ENCODE measurements at regions not wholly inside any gene's neighbourhood (a gene's known extent, or its start where the extent isn't known, plus 50 kb on each side); places are given as distances from the start of the nearest gene placed in this dataset.

DNA sequence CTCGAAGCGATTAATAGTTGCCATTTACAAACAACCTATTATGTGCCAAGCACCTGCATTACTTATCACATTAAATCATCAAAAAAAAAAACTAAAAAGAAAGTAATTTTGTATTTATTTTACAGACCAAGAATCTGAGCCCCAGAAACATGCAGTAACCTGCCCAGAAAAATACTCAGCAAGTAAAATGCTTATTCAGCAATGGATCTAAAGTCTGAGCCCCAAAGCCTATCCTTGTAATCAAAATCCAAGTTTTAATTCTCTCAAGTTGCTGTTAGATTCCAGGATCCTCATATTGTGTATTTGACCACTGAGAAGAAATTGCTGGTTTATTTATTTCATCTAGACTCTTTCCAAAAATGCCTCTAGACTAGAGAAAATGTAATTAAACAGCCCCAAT lies 783.3 kb upstream of the API5 start:
- Mint-ChIP-seq H3K36me3 (ENCODE audit: low read depth, unreplicated experiment) (no peaks in the 10 kb centered on the region), H3K9me3 (ENCODE audit: unreplicated experiment) (no peaks in the 10 kb centered on the region), H3K4me1 (ENCODE audit: unreplicated experiment) (no peaks in the 10 kb centered on the region), H3K27ac (ENCODE audit: unreplicated experiment) (no peak overlapping the region), H3K27me3 (ENCODE audit: unreplicated experiment) (peaks cover 2% of the 10 kb centered on the region), H3K4me3 (ENCODE audit: unreplicated experiment) (no peak overlapping the region)
- TF ChIP-seq, protein P1, sequence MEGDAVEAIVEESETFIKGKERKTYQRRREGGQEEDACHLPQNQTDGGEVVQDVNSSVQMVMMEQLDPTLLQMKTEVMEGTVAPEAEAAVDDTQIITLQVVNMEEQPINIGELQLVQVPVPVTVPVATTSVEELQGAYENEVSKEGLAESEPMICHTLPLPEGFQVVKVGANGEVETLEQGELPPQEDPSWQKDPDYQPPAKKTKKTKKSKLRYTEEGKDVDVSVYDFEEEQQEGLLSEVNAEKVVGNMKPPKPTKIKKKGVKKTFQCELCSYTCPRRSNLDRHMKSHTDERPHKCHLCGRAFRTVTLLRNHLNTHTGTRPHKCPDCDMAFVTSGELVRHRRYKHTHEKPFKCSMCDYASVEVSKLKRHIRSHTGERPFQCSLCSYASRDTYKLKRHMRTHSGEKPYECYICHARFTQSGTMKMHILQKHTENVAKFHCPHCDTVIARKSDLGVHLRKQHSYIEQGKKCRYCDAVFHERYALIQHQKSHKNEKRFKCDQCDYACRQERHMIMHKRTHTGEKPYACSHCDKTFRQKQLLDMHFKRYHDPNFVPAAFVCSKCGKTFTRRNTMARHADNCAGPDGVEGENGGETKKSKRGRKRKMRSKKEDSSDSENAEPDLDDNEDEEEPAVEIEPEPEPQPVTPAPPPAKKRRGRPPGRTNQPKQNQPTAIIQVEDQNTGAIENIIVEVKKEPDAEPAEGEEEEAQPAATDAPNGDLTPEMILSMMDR (IDR thresholded peaks at IDR 0.05; ENCODE audit: unreplicated experiment): no peak
- DNase-seq (ENCODE audit: low spot score): no peak

DNA sequence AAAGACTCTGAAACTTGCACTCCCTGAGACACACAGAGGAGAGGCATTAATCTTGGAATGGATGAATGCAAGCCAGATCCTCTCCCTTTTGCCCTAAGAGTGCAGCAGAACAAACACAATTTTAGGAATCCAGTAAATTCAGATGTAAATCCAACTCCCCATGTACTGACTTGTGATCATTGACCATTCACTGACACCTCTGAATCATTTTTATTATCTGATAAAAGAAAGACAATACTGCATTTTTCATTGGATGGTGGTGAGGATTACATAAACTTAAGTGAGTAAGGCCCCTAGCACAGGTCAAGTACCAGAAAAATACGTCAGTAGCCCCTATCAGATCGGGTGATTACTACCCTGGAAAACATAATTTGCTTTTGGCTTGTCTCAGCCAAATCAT lies 782.9 kb upstream of the API5 start:
- H3K27me3 Mint-ChIP-seq (ENCODE audit: unreplicated experiment): peaks cover 2% of the 10 kb centered on the region
- no peak for DNase-seq (ENCODE audit: low spot score)
- no peak overlapping the region for H3K4me3 Mint-ChIP-seq (ENCODE audit: unreplicated experiment)
- H3K9me3 Mint-ChIP-seq (ENCODE audit: unreplicated experiment): no peaks in the 10 kb centered on the region
- H3K36me3 Mint-ChIP-seq (ENCODE audit: low read depth, unreplicated experiment): no peaks in the 10 kb centered on the region
- TF ChIP-seq, protein P1 (IDR thresholded peaks at IDR 0.05; ENCODE audit: unreplicated experiment): no peak
- no peak overlapping the region for H3K27ac Mint-ChIP-seq (ENCODE audit: unreplicated experiment)
- no peaks in the 10 kb centered on the region for H3K4me1 Mint-ChIP-seq (ENCODE audit: unreplicated experiment)

DNA sequence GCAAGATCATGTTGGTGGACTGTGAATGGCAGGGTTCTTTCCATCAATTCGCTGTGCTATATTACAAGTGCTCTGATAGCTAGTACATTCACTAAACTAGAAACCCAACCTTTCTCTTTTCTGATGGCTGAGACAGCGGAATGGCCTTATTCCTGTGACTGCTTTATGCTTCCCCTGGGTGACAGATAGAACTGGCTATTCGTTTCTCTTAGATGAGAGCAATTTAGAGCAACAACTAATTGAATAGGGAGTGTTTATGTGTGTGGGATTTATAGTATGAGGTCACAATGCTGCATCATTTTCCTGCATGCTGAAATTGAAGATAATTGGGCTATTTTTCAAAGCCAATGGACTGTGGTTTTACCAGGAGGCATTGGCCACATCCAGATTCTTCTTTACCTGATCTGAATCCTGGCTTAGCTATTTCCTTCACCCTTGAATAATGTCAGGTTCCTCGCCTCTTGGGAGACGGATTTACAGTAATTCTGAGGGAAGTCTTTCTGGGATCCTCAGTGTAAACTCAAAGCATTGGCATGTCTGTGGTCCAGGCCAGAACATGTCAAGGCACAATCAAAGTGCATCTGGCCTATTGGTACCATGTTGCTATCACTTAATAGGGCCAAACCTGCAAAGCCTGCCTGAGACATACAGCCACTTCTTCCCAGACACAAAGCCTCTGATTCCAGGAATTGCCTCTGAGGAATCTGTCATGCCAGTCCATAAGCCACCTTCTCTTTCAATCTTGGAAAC lies 775.0 kb upstream of the API5 start:
- peaks cover 2% of the 10 kb centered on the region for H3K27me3 Mint-ChIP-seq (ENCODE audit: unreplicated experiment)
- H3K27ac Mint-ChIP-seq (ENCODE audit: unreplicated experiment): no peak overlapping the region
- no peak overlapping the region for H3K4me3 Mint-ChIP-seq (ENCODE audit: unreplicated experiment)
- H3K4me1 Mint-ChIP-seq (ENCODE audit: unreplicated experiment): no peaks in the 10 kb centered on the region
- no peaks in the 10 kb centered on the region for H3K36me3 Mint-ChIP-seq (ENCODE audit: low read depth, unreplicated experiment)
- TF ChIP-seq, protein P1 (IDR thresholded peaks at IDR 0.05; ENCODE audit: unreplicated experiment): no peak
- no peak for DNase-seq (ENCODE audit: low spot score)
- H3K9me3 Mint-ChIP-seq (ENCODE audit: unreplicated experiment): no peaks in the 10 kb centered on the region

DNA sequence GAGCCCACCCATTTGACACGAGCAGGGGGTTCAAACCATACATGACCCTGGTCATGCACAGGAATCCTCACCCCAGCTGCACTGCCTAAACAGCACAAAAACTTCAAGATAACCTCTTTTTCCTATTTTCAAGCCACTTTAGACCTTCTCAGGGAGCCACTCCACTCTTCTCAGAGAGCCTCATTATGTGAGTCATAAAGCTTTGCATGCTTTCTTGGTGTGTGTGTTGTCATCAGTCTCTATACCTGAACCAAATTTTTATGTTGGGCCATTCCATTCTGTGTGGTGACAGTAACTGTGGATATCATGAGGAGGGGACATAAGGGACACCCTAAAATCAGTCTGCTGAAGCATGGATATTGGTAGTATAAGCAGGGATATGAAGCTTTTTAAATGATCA lies 769.5 kb upstream of the API5 start:
- Mint-ChIP-seq H3K4me1 (ENCODE audit: unreplicated experiment) (no peaks in the 10 kb centered on the region), H3K36me3 (ENCODE audit: low read depth, unreplicated experiment) (no peaks in the 10 kb centered on the region), H3K4me3 (ENCODE audit: unreplicated experiment) (no peak overlapping the region), H3K27me3 (ENCODE audit: unreplicated experiment) (no peaks in the 10 kb centered on the region), H3K27ac (ENCODE audit: unreplicated experiment) (no peak overlapping the region), H3K9me3 (ENCODE audit: unreplicated experiment) (no peaks in the 10 kb centered on the region)
- TF ChIP-seq, protein P1 (IDR thresholded peaks at IDR 0.05; ENCODE audit: unreplicated experiment): no peak
- DNase-seq (ENCODE audit: low spot score): no peak

DNA sequence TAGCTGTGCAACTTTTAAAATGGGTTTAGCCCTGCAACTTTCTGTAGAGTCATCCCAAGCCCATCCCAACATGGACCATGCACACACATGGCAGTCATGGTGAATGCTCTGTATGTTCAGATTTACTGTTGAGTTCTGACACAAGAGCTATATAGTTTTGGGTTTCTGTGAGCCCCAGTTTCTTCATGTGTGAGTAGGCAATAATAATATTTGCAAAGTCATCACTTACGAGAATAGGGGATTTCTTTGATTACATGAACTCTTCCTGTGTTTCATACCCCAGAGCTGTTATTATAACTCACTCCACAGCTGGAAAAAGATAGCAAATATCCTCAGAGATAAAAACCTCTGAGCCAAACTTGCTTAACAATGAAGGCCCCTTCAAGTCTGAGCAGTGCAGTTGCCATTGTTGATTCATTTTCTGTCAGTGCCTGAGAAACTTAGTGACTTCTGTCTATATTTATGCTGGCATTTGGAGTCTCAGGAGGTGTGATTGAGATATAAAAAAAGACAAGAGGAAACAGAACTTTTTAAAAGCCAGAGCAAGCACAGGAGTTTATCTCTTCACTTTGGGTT lies 767.9 kb upstream of the API5 start:
- DNase-seq (ENCODE audit: low spot score): no peak
- Mint-ChIP-seq H3K4me3 (ENCODE audit: unreplicated experiment) (no peak overlapping the region), H3K9me3 (ENCODE audit: unreplicated experiment) (no peaks in the 10 kb centered on the region), H3K27ac (ENCODE audit: unreplicated experiment) (no peak overlapping the region), H3K4me1 (ENCODE audit: unreplicated experiment) (no peaks in the 10 kb centered on the region), H3K27me3 (ENCODE audit: unreplicated experiment) (no peaks in the 10 kb centered on the region), H3K36me3 (ENCODE audit: low read depth, unreplicated experiment) (no peaks in the 10 kb centered on the region)
- TF ChIP-seq, protein P1 (IDR thresholded peaks at IDR 0.05; ENCODE audit: unreplicated experiment): no peak
